ENCODE measurements at regions not wholly inside any gene's neighbourhood (a gene's known extent, or its start where the extent isn't known, plus 50 kb on each side); places are given as distances from the start of the nearest gene placed in this dataset.

DNA sequence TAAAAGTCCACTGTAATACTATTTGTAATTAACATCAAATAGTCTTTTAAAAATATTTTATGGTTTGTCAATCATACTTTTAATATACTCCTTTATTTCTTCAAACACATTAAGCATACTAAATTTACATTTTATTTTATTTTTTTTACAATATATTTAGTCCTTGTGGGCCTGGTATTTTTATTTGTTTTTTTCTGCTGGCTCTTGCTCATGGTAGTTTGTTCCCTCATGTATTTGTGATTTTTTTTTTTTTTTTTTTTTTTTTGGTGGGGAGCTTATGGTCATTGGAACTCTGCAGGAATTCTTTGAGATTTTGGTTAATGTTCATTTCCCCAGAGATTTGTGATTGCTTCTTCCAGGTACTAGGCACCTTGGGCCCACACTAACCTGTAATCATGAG, 185.5 kb downstream of the PDGFRA start:
- Histone ChIP-seq H3K4me1 (ENCODE audit: low read length) (no peaks in the 10 kb centered on the region), H3K4me3 (ENCODE audit: low read length) (no peak overlapping the region), H3K4me2 (ENCODE audit: low read depth, low read length) (no peak overlapping the region), H3F3A (ENCODE audit: insufficient read depth, low read length) (no peaks in the 10 kb centered on the region), H3K36me3 (replicated peaks; ENCODE audit: insufficient read depth, low read length) (no peaks in the 10 kb centered on the region), H3K27me3 (replicated peaks; ENCODE audit: insufficient read depth, low read length) (no peaks in the 10 kb centered on the region), H3K9me2 (replicated peaks; ENCODE audit: insufficient read depth, low read length) (no peaks in the 10 kb centered on the region), H3K9me3 (replicated peaks; ENCODE audit: insufficient read depth, low read length) (no peaks in the 10 kb centered on the region), H3K79me2 (ENCODE audit: low read length) (no peaks in the 10 kb centered on the region), H3K27ac (ENCODE audit: low read length) (no peak overlapping the region), H3K9ac (ENCODE audit: low read length) (no peak overlapping the region), H2AFZ (ENCODE audit: low read length) (no peak overlapping the region), H4K20me1 (ENCODE audit: insufficient read depth, low read length) (no peaks in the 10 kb centered on the region)
- TF ChIP-seq EZH2 (optimal IDR thresholded peaks at IDR 0.05; ENCODE audit: low read depth, low read length) (no peak), EZH2phosphoT487 (IDR thresholded peaks at IDR 0.05; ENCODE audit: low read length) (no peak)
- TF ChIP-seq, protein P1, sequence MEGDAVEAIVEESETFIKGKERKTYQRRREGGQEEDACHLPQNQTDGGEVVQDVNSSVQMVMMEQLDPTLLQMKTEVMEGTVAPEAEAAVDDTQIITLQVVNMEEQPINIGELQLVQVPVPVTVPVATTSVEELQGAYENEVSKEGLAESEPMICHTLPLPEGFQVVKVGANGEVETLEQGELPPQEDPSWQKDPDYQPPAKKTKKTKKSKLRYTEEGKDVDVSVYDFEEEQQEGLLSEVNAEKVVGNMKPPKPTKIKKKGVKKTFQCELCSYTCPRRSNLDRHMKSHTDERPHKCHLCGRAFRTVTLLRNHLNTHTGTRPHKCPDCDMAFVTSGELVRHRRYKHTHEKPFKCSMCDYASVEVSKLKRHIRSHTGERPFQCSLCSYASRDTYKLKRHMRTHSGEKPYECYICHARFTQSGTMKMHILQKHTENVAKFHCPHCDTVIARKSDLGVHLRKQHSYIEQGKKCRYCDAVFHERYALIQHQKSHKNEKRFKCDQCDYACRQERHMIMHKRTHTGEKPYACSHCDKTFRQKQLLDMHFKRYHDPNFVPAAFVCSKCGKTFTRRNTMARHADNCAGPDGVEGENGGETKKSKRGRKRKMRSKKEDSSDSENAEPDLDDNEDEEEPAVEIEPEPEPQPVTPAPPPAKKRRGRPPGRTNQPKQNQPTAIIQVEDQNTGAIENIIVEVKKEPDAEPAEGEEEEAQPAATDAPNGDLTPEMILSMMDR (IDR thresholded peaks at IDR 0.05; ENCODE audit: low read length): no peak
- DNase-seq: no peak

DNA sequence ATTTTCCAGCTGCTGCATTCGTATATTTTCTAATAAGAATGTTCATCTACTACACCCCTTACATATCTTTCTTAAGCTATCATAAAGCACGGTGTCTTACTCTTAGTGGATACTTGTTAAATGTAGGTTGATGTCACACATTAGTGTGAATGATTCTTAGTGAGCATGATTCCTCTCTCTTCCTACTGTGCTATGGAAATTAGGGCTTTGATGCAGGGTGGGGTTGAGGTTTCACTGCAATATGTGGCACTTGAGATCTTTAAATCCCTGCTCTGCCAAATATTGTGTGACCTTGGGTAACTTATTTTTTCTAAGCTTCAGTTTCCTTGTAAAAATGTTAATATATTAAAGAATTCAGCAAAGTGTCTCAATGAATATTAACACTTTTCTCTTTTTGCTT, 188.4 kb downstream of the PDGFRA start:
- no peaks in the 10 kb centered on the region for H3K79me2 ChIP-seq (ENCODE audit: low read length)

GRCh38 chr4:54418468-54418867, 189.4 kb downstream of the PDGFRA start:
- Histone ChIP-seq H3K4me1 (ENCODE audit: low read length) (peaks cover 8% of the 10 kb centered on the region; the same call in 1 of the 2 replicates), H3K27me3 (replicated peaks; ENCODE audit: insufficient read depth, low read length) (no peaks in the 10 kb centered on the region), H3F3A (ENCODE audit: insufficient read depth, low read length) (no peaks in the 10 kb centered on the region)

More for the DNA sequence above, 188.4 kb downstream of the PDGFRA start:
- Histone ChIP-seq H3K9ac (ENCODE audit: low read length) (no peak overlapping the region), H4K20me1 (ENCODE audit: insufficient read depth, low read length) (no peaks in the 10 kb centered on the region), H3K4me3 (ENCODE audit: low read length) (no peak overlapping the region), H3K36me3 (replicated peaks; ENCODE audit: insufficient read depth, low read length) (no peaks in the 10 kb centered on the region), H3K4me1 (ENCODE audit: low read length) (peaks cover 8% of the 10 kb centered on the region; the same call in 1 of the 2 replicates), H3K27me3 (replicated peaks; ENCODE audit: insufficient read depth, low read length) (no peaks in the 10 kb centered on the region), H2AFZ (ENCODE audit: low read length) (no peak overlapping the region), H3K9me3 (replicated peaks; ENCODE audit: insufficient read depth, low read length) (no peaks in the 10 kb centered on the region), H3F3A (ENCODE audit: insufficient read depth, low read length) (no peaks in the 10 kb centered on the region), H3K4me2 (ENCODE audit: low read depth, low read length) (no peak overlapping the region), H3K27ac (ENCODE audit: low read length) (no peak overlapping the region), H3K9me2 (replicated peaks; ENCODE audit: insufficient read depth, low read length) (no peaks in the 10 kb centered on the region)
- TF ChIP-seq, protein P1 (IDR thresholded peaks at IDR 0.05; ENCODE audit: low read length): no peak
- TF ChIP-seq EZH2phosphoT487 (IDR thresholded peaks at IDR 0.05; ENCODE audit: low read length) (no peak), EZH2 (optimal IDR thresholded peaks at IDR 0.05; ENCODE audit: low read depth, low read length) (no peak)
- DNase-seq: no peak

More at GRCh38 chr4:54418468-54418867, 189.4 kb downstream of the PDGFRA start:
- TF ChIP-seq, protein P1 (IDR thresholded peaks at IDR 0.05; ENCODE audit: low read length): no peak
- TF ChIP-seq EZH2phosphoT487 (IDR thresholded peaks at IDR 0.05; ENCODE audit: low read length) (no peak), EZH2 (optimal IDR thresholded peaks at IDR 0.05; ENCODE audit: low read depth, low read length) (no peak)
- no peaks in the 10 kb centered on the region for H3K9me2 ChIP-seq (replicated peaks; ENCODE audit: insufficient read depth, low read length)
- no peak overlapping the region for H3K4me3 ChIP-seq (ENCODE audit: low read length)
- H3K4me2 ChIP-seq (ENCODE audit: low read depth, low read length): no peak overlapping the region
- H3K9me3 ChIP-seq (replicated peaks; ENCODE audit: insufficient read depth, low read length): no peaks in the 10 kb centered on the region
- no peak overlapping the region for H3K9ac ChIP-seq (ENCODE audit: low read length)
- H3K27ac ChIP-seq (ENCODE audit: low read length): no peak overlapping the region
- no peak overlapping the region for H2AFZ ChIP-seq (ENCODE audit: low read length)
- no peaks in the 10 kb centered on the region for H3K36me3 ChIP-seq (replicated peaks; ENCODE audit: insufficient read depth, low read length)
- no peaks in the 10 kb centered on the region for H4K20me1 ChIP-seq (ENCODE audit: insufficient read depth, low read length)
- DNase-seq: no peak
- H3K79me2 ChIP-seq (ENCODE audit: low read length): no peaks in the 10 kb centered on the region
